ENCODE measurements at regions not wholly inside any gene's neighbourhood (a gene's known extent, or its start where the extent isn't known, plus 50 kb on each side); places are given as distances from the start of the nearest gene placed in this dataset.

DNA sequence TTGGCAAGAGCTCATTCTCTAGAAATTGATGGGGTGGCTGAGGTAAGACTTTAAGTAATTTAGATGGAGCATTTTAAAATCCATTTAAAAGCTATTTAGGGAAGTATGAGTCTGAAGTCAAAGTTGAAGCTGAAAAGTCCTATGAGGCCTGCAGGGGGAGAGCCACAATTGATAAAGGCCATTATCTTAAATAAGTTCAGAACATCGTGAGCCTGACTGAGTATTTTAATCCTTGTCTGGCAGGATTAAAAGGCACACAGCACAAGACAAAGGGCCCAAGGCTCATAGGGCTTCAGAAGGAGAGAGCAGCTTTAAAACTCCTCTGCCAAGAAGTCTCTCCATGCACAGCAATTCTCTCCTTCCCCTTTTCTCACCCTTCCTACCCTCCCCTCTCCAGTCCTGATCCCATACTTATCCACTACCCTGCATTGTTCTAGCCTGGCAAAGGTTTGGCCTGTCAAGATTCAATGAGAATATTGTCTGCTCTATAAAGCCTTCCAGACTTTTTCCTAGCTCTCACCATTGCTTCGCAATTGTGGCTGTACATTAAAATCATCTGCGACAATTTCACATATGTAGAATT, 1312.9 kb downstream of the FAM181B start:
- TF ChIP-seq, protein P1, sequence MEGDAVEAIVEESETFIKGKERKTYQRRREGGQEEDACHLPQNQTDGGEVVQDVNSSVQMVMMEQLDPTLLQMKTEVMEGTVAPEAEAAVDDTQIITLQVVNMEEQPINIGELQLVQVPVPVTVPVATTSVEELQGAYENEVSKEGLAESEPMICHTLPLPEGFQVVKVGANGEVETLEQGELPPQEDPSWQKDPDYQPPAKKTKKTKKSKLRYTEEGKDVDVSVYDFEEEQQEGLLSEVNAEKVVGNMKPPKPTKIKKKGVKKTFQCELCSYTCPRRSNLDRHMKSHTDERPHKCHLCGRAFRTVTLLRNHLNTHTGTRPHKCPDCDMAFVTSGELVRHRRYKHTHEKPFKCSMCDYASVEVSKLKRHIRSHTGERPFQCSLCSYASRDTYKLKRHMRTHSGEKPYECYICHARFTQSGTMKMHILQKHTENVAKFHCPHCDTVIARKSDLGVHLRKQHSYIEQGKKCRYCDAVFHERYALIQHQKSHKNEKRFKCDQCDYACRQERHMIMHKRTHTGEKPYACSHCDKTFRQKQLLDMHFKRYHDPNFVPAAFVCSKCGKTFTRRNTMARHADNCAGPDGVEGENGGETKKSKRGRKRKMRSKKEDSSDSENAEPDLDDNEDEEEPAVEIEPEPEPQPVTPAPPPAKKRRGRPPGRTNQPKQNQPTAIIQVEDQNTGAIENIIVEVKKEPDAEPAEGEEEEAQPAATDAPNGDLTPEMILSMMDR (IDR thresholded peaks at IDR 0.05): no peak
- no peak for TF ChIP-seq EP300 (IDR thresholded peaks at IDR 0.05)
